ENCODE measurements at regions not wholly inside any gene's neighbourhood (a gene's known extent, or its start where the extent isn't known, plus 50 kb on each side); places are given as distances from the start of the nearest gene placed in this dataset.

DNA sequence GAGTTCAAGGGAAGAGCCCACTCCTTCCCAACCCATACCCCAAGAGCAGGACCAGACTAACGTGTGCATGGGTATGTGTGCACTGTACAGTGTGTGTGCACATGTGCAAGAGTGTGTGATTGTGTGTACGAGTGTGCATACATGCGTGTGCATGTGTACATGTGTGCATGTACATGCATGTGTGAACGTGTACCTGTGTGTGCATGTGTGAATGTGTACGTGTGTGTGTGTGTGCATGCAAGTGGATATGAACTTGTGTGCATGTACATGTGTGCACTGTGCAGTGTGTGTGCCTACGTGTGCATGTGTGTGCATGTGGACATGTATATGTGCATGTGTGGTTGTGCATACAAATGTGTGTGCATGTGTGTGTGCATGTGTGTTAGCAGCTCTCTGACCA lies 223.1 kb downstream of the RBFOX3 start:
- TF ChIP-seq POLR2A (IDR thresholded peaks at IDR 0.05) (no peak), POLR2AphosphoS5 (IDR thresholded peaks at IDR 0.05) (no peak)
- TF ChIP-seq, protein P1, sequence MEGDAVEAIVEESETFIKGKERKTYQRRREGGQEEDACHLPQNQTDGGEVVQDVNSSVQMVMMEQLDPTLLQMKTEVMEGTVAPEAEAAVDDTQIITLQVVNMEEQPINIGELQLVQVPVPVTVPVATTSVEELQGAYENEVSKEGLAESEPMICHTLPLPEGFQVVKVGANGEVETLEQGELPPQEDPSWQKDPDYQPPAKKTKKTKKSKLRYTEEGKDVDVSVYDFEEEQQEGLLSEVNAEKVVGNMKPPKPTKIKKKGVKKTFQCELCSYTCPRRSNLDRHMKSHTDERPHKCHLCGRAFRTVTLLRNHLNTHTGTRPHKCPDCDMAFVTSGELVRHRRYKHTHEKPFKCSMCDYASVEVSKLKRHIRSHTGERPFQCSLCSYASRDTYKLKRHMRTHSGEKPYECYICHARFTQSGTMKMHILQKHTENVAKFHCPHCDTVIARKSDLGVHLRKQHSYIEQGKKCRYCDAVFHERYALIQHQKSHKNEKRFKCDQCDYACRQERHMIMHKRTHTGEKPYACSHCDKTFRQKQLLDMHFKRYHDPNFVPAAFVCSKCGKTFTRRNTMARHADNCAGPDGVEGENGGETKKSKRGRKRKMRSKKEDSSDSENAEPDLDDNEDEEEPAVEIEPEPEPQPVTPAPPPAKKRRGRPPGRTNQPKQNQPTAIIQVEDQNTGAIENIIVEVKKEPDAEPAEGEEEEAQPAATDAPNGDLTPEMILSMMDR (IDR thresholded peaks at IDR 0.05): no peak

Data from prostate gland (tissue), 2 donors.